OCI-LY7 (cell line): ENCODE measurements at regions not wholly inside any gene's neighbourhood (a gene's known extent, or its start where the extent isn't known, plus 50 kb on each side); places are given as distances from the start of the nearest gene placed in this dataset.

Source experiments
- BruUV-seq: library from RNA; stranded (reverse); fragments of 400-500 nt; replicated peaks from 2 replicates; lab custom pipeline; 2021; lab: Mats Ljungman, UMichigan
- CTCF ChIA-PET: fragments of 300-600 bp; sonication (Branson Sonifier 250); formaldehyde crosslinking; loops from one replicate; lab custom pipeline; 2022; ENCODE audit warnings: antibody characterized with exemption; ENCODE audit not compliant: unreplicated experiment; lab: Charles Lee
- POLR2A ChIA-PET: fragments of 300-600 bp; sonication (Branson Sonifier 250); formaldehyde crosslinking; loops from one replicate; lab custom pipeline; 2022; ENCODE audit warnings: antibody characterized with exemption; lab: Charles Lee
- DNase-seq: peaks from one replicate; pipeline ENCODE4 v3.0.0-alpha.2; 2015; ENCODE audit warnings: low spot score
- H2AFZ ChIP-seq: fragments of 200-600 bp; sonication (generic), shearing (Covaris generic); 2 replicates; pipeline ENCODE4 v1.6.1; 2014; ENCODE audit warnings: mild to moderate bottlenecking, antibody characterized with exemption, low read length, moderate library complexity
- H3K27ac ChIP-seq: fragments of 200-600 bp; sonication (generic); 2 replicates; pipeline ENCODE4 v1.5.1; 2014; ENCODE audit warnings: mixed run types, low read depth, mild to moderate bottlenecking, moderate library complexity, low read length, inconsistent platforms; ENCODE audit not compliant: poor library complexity, severe bottlenecking
- H3K36me3 ChIP-seq: fragments of 200-600 bp; sonication (generic); 2 replicates; pipeline ENCODE4 v1.6.1; 2014; ENCODE audit warnings: mild to moderate bottlenecking, antibody characterized with exemption, low read length, moderate library complexity, mixed read lengths; ENCODE audit not compliant: insufficient read depth
- H3K4me1 ChIP-seq: fragments of 200-600 bp; sonication (generic); 2 replicates; pipeline ENCODE4 v1.5.1; 2014; ENCODE audit warnings: mild to moderate bottlenecking, low read length; ENCODE audit not compliant: insufficient read depth, poor library complexity, severe bottlenecking
- H3K4me2 ChIP-seq: fragments of 200-600 bp; sonication (generic); 2 replicates; pipeline ENCODE4 v1.6.1; 2014; ENCODE audit warnings: mild to moderate bottlenecking, low read length
- H3K4me3 ChIP-seq: fragments of 200-600 bp; sonication (generic); 2 replicates; pipeline ENCODE4 v1.5.1; 2014; ENCODE audit warnings: mild to moderate bottlenecking, low read depth, low read length; ENCODE audit not compliant: poor library complexity, severe bottlenecking
- H3K79me2 ChIP-seq: fragments of 200-600 bp; sonication (generic); 2 replicates; pipeline ENCODE4 v1.6.1; 2016; ENCODE audit warnings: low read depth, mild to moderate bottlenecking, low read length, moderate library complexity, mixed read lengths; ENCODE audit not compliant: insufficient read depth
- H3K9me2 ChIP-seq: fragments of 200-600 bp; sonication (generic); 2 replicates; pipeline ENCODE4 v1.6.1; 2016; ENCODE audit warnings: mild to moderate bottlenecking, low read length, mixed read lengths; ENCODE audit not compliant: insufficient read depth
- H3K9me3 ChIP-seq: fragments of 200-600 bp; sonication (generic); 2 replicates; pipeline ENCODE4 v1.6.1; 2014; ENCODE audit warnings: mild to moderate bottlenecking, mixed run types, low read length, mixed read lengths
- H4K20me1 ChIP-seq: fragments of 200-600 bp; sonication (generic); 2 replicates; pipeline ENCODE4 v1.6.1; 2014; ENCODE audit warnings: mild to moderate bottlenecking, antibody characterized with exemption, low read length, moderate library complexity, mixed read lengths; ENCODE audit not compliant: insufficient read depth
- EZH2phosphoT487 ChIP-seq: fragments of 200-600 bp; sonication (generic); IDR thresholded peaks from 2 replicates; pipeline ENCODE4 v1.6.1; 2018; ENCODE audit warnings: low read depth, borderline replicate concordance, mild to moderate bottlenecking, mixed run types, antibody characterized with exemption, low read length, moderate library complexity, mixed read lengths
- intact Hi-C: fragments of 100-400 bp; cut with micrococcal nuclease; formaldehyde crosslinking; loops from one replicate; pipeline ENCODE4 v1.10.0; 2022; ENCODE audit not compliant: unreplicated experiment
- TF ChIP-seq, protein P1 (sequence below): fragments of 200-600 bp; sonication (generic); conservative IDR thresholded peaks from 2 replicates; pipeline ENCODE4 v1.5.1; 2014; ENCODE audit warnings: mild to moderate bottlenecking, antibody characterized with exemption, low read length, moderate library complexity, mixed read lengths

DNA sequence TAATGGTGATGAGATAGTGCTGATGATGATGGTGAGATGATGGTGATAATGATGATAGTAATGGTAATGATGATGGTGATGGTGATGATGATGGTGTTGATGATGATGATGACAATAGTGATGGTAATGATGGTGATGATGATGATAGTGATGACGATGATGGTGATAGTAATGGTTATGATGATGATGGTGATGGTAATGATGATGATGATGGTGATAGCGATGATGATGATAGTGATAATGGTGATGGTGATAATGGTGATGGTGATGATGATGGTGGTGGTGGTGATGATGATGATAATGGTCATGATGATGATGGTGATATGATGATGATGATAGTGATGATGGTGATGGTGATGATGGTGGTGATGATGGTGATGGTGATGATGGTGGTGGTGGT lies 384.6 kb downstream of the MATN1 start:
- Histone ChIP-seq H3K79me2 (no peaks in the 10 kb centered on the region), H3K9me3 (0 out of 2 replicates have a peak, but pooled peaks cover 4% of the 10 kb centered on the region), H3K9me2 (no peaks in the 10 kb centered on the region), H4K20me1 (no peaks in the 10 kb centered on the region), H3K36me3 (no peaks in the 10 kb centered on the region), H3K4me3 (no peak overlapping the region), H2AFZ (no peak overlapping the region), H3K4me2 (no peak overlapping the region), H3K27ac (no peak overlapping the region), H3K4me1 (no peaks in the 10 kb centered on the region)
- TF ChIP-seq, protein P1, sequence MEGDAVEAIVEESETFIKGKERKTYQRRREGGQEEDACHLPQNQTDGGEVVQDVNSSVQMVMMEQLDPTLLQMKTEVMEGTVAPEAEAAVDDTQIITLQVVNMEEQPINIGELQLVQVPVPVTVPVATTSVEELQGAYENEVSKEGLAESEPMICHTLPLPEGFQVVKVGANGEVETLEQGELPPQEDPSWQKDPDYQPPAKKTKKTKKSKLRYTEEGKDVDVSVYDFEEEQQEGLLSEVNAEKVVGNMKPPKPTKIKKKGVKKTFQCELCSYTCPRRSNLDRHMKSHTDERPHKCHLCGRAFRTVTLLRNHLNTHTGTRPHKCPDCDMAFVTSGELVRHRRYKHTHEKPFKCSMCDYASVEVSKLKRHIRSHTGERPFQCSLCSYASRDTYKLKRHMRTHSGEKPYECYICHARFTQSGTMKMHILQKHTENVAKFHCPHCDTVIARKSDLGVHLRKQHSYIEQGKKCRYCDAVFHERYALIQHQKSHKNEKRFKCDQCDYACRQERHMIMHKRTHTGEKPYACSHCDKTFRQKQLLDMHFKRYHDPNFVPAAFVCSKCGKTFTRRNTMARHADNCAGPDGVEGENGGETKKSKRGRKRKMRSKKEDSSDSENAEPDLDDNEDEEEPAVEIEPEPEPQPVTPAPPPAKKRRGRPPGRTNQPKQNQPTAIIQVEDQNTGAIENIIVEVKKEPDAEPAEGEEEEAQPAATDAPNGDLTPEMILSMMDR = no peak
- TF ChIP-seq EZH2phosphoT487 = no peak
- POLR2A ChIA-PET = no interaction called here
- CTCF ChIA-PET = no interaction called here
- DNase-seq = no peak
- intact Hi-C loops = no loop called here
- no TSS peak for BruUV-seq

DNA sequence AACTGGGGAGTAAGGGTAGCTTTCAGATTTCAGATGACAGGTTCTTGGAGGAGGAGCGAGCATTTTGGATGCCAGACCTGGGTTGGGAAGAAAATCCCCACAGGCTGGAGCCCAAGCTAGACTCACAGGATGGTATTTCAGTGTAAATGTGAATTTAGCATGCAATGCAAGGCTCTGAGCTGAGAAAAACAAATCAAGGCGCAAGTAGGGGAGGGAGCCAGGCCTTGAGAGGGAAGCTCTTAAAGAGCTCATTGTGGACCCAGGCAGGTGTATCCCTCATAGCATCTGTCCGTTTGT lies 386.1 kb downstream of the MATN1 start:
- Histone ChIP-seq H4K20me1 (no peaks in the 10 kb centered on the region), H3K27ac (no peak overlapping the region), H3K36me3 (no peaks in the 10 kb centered on the region), H3K4me1 (no peaks in the 10 kb centered on the region), H3K4me3 (no peak overlapping the region), H2AFZ (no peak overlapping the region), H3K9me2 (no peaks in the 10 kb centered on the region), H3K9me3 (no peaks in the 10 kb centered on the region), H3K79me2 (no peaks in the 10 kb centered on the region), H3K4me2 (no peak overlapping the region)
- CTCF ChIA-PET = no interaction called here
- POLR2A ChIA-PET = no interaction called here
- BruUV-seq = no TSS peak
- TF ChIP-seq, protein P1 = no peak
- no peak for TF ChIP-seq EZH2phosphoT487
- intact Hi-C loops = no loop called here
- no peak for DNase-seq

DNA sequence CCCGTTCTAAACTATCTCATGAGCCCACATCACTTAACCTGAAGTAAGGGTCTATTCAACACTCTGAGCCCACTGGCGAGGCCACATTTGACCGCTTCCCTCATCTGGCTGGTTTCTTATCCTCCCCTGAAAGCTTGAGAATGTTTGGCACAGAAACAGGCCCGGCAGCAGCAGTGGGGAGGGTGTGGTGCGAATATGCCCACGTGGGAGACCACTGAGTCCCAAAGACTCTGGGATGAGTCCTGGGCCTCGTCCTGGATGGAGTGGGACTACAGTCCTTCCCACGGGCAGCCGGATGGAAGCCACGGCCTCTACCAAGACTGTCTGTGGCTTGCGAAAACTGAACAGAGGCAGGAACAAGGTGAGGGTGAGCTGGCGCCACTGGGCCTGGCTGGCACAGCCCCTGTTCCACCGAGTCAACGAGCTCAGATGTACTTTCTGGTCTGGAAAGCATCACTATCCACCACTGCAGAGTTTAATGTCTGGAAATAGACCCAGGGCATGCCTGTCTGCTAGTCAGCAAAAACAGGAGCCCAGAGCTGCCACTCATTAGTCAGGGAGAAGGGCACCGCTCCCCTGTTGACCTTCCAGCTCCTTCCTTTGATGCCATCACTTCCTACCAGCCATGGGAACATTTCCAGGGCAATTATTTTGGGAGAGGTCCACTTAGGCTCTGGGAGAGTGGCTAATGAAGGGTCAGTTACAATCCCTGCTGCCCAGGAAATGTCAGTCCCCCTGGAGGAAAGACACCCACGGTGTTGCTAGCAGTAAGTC lies 386.6 kb downstream of the MATN1 start:
- BruUV-seq = no TSS peak
- no peak for DNase-seq
- H3K4me2 ChIP-seq = no peak overlapping the region
- H3K36me3 ChIP-seq = no peaks in the 10 kb centered on the region
- no peaks in the 10 kb centered on the region for H3K4me1 ChIP-seq
- no peaks in the 10 kb centered on the region for H3K9me2 ChIP-seq
- intact Hi-C loops = no loop called here
- H2AFZ ChIP-seq = no peak overlapping the region
- no peak for TF ChIP-seq EZH2phosphoT487
- TF ChIP-seq, protein P1 = no peak
- no peaks in the 10 kb centered on the region for H4K20me1 ChIP-seq
- no peaks in the 10 kb centered on the region for H3K79me2 ChIP-seq
- CTCF ChIA-PET = no interaction called here
- H3K4me3 ChIP-seq = no peak overlapping the region
- POLR2A ChIA-PET = no interaction called here
- no peaks in the 10 kb centered on the region for H3K9me3 ChIP-seq
- H3K27ac ChIP-seq = no peak overlapping the region
